ENCODE measurements at regions not wholly inside any gene's neighbourhood (a gene's known extent, or its start where the extent isn't known, plus 50 kb on each side); places are given as distances from the start of the nearest gene placed in this dataset.

DNA sequence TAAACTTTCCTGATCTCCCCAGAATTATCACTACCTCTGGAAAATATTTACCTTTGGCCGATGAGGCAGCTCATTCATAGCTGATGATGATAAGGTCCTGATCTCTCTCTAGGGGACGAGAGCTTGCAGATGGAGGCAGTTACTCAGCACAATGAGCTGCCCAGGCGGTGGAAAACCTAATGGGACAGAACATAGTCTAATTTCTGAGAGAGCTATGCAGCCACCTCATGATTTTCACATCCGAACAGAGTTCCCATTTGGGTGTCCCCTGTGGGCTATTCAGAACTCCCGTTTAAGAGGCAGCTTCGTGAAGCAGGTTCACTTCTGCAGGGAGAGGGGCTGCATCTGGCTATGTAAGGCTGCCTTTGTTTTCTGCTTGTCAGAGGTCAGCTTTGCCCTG is 724.6 kb upstream of the TMEM132C start:
- no peak overlapping the region for H3K4me2 ChIP-seq
- DNase-seq (ENCODE audit: low spot score) (no peak), ATAC-seq (no peak)
- no peaks in the 10 kb centered on the region for H3K27me3 ChIP-seq (ENCODE audit: insufficient read depth)
- Mint-ChIP-seq H3K4me3 (no peak overlapping the region), H3K27me3 (ENCODE audit: insufficient read depth, low read depth, poor library complexity) (peaks cover 4% of the 10 kb centered on the region), H3K4me1 (no peaks in the 10 kb centered on the region), H3K36me3 (ENCODE audit: low read depth) (peaks cover 38% of the 10 kb centered on the region), H3K9me3 (peaks cover 88% of the 10 kb centered on the region), H3K27ac (no peak overlapping the region)
- H3K79me2 ChIP-seq (replicated peaks; ENCODE audit: insufficient read depth): no peaks in the 10 kb centered on the region
- no peaks in the 10 kb centered on the region for H3K9me2 ChIP-seq (ENCODE audit: insufficient read depth)
- peaks cover 3% of the 10 kb centered on the region; the same call in 1 of the 2 replicates for H3K4me1 ChIP-seq (ENCODE audit: insufficient read depth)
- no peak for TF ChIP-seq ZNF114 (CRISPR knock-in tag; IDR thresholded peaks at IDR 0.05)
- no peak for TF ChIP-seq EZH2phosphoT487 (IDR thresholded peaks at IDR 0.05; ENCODE audit: unreplicated experiment)
- no peak for TF ChIP-seq POLR2AphosphoS5 (IDR thresholded peaks at IDR 0.05; ENCODE audit: low read depth)
- TF ChIP-seq, protein P1, sequence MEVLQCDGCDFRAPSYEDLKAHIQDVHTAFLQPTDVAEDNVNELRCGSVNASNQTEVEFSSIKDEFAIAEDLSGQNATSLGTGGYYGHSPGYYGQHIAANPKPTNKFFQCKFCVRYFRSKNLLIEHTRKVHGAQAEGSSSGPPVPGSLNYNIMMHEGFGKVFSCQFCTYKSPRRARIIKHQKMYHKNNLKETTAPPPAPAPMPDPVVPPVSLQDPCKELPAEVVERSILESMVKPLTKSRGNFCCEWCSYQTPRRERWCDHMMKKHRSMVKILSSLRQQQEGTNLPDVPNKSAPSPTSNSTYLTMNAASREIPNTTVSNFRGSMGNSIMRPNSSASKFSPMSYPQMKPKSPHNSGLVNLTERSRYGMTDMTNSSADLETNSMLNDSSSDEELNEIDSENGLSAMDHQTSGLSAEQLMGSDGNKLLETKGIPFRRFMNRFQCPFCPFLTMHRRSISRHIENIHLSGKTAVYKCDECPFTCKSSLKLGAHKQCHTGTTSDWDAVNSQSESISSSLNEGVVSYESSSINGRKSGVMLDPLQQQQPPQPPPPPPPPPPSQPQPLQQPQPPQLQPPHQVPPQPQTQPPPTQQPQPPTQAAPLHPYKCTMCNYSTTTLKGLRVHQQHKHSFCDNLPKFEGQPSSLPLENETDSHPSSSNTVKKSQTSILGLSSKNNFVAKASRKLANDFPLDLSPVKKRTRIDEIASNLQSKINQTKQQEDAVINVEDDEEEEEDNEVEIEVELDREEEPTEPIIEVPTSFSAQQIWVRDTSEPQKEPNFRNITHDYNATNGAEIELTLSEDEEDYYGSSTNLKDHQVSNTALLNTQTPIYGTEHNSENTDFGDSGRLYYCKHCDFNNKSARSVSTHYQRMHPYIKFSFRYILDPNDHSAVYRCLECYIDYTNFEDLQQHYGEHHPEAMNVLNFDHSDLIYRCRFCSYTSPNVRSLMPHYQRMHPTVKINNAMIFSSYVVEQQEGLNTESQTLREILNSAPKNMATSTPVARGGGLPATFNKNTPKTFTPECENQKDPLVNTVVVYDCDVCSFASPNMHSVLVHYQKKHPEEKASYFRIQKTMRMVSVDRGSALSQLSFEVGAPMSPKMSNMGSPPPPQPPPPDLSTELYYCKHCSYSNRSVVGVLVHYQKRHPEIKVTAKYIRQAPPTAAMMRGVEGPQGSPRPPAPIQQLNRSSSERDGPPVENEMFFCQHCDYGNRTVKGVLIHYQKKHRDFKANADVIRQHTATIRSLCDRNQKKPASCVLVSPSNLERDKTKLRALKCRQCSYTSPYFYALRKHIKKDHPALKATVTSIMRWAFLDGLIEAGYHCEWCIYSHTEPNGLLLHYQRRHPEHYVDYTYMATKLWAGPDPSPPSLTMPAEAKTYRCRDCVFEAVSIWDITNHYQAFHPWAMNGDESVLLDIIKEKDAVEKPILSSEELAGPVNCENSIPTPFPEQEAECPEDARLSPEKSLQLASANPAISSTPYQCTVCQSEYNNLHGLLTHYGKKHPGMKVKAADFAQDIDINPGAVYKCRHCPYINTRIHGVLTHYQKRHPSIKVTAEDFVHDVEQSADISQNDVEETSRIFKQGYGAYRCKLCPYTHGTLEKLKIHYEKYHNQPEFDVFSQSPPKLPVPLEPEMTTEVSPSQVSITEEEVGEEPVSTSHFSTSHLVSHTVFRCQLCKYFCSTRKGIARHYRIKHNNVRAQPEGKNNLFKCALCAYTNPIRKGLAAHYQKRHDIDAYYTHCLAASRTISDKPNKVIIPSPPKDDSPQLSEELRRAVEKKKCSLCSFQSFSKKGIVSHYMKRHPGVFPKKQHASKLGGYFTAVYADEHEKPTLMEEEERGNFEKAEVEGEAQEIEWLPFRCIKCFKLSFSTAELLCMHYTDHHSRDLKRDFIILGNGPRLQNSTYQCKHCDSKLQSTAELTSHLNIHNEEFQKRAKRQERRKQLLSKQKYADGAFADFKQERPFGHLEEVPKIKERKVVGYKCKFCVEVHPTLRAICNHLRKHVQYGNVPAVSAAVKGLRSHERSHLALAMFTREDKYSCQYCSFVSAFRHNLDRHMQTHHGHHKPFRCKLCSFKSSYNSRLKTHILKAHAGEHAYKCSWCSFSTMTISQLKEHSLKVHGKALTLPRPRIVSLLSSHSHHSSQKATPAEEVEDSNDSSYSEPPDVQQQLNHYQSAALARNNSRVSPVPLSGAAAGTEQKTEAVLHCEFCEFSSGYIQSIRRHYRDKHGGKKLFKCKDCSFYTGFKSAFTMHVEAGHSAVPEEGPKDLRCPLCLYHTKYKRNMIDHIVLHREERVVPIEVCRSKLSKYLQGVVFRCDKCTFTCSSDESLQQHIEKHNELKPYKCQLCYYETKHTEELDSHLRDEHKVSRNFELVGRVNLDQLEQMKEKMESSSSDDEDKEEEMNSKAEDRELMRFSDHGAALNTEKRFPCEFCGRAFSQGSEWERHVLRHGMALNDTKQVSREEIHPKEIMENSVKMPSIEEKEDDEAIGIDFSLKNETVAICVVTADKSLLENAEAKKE (CRISPR knock-in tag; IDR thresholded peaks at IDR 0.05): no peak
- no peak for TF ChIP-seq STAT1 (IDR thresholded peaks at IDR 0.05; ENCODE audit: unreplicated experiment)
- no peak for TF ChIP-seq REST (IDR thresholded peaks at IDR 0.05; ENCODE audit: unreplicated experiment)
- TF ChIP-seq CTCF (conservative IDR thresholded peaks at IDR 0.05; ENCODE audit: low read depth in 2 of 2): no peak
- no peak for TF ChIP-seq ETS1 (IDR thresholded peaks at IDR 0.05)
- no peak for TF ChIP-seq JUNB (IDR thresholded peaks at IDR 0.05; ENCODE audit: unreplicated experiment)
- TF ChIP-seq EZH2 (IDR thresholded peaks at IDR 0.05; ENCODE audit: low read depth, unreplicated experiment): no peak
- TF ChIP-seq CREB1 (CRISPR knock-in tag; IDR thresholded peaks at IDR 0.05; ENCODE audit: low read depth): no peak
- TF ChIP-seq ZNF331 (CRISPR knock-in tag; IDR thresholded peaks at IDR 0.05; ENCODE audit: low read depth): no peak
- TF ChIP-seq NANOG (IDR thresholded peaks at IDR 0.05; ENCODE audit: borderline replicate concordance): no peak
- no peaks in the 10 kb centered on the region for H3K36me3 ChIP-seq (ENCODE audit: insufficient read depth)
- no peak overlapping the region for H3K27ac ChIP-seq (ENCODE audit: low read depth)
- no peak overlapping the region for H2AFZ ChIP-seq
- no peak overlapping the region for H3K4me3 ChIP-seq
- no peaks in the 10 kb centered on the region for H4K20me1 ChIP-seq (replicated peaks; ENCODE audit: insufficient read depth)
- no peaks in the 10 kb centered on the region for H3F3A ChIP-seq (replicated peaks; ENCODE audit: low read depth)
